Mesothelial cell of epicardium (in vitro differentiated cells): ENCODE measurements at regions not wholly inside any gene's neighbourhood (a gene's known extent, or its start where the extent isn't known, plus 50 kb on each side); places are given as distances from the start of the nearest gene placed in this dataset.
A peak's percentile ranks its signal among the peaks of the same experiment; 100 is the strongest.

Experiments
- DNase-seq, 2 experiments: peaks; one replicate each; pipeline ENCODE4 v3.0.0; 2021; ENCODE audit warnings: low spot score in 2 of 2; ENCODE audit not compliant: unreplicated experiment in 2 of 2
- H3K27ac Mint-ChIP-seq: 2 replicates; pipeline ENCODE4 v1.8.0; 2021; ENCODE audit warnings: mixed read lengths
- H3K27me3 Mint-ChIP-seq: 2 replicates; pipeline ENCODE4 v1.8.0; 2021; ENCODE audit warnings: low read depth, mixed read lengths
- H3K36me3 Mint-ChIP-seq: 2 replicates; pipeline ENCODE4 v1.8.0; 2021; ENCODE audit warnings: mixed read lengths
- H3K4me1 Mint-ChIP-seq: 2 replicates; pipeline ENCODE4 v1.8.0; 2021; ENCODE audit warnings: mixed read lengths
- H3K4me3 Mint-ChIP-seq: 2 replicates; pipeline ENCODE4 v1.8.0; 2021; ENCODE audit warnings: mild to moderate bottlenecking, moderate library complexity, mixed read lengths
- H3K9me3 Mint-ChIP-seq: 2 replicates; pipeline ENCODE4 v1.8.0; 2021; ENCODE audit warnings: mixed read lengths
- TF ChIP-seq, protein P1 (sequence below): fragments of 200-600 bp; sonication (generic); IDR thresholded peaks from one replicate; pipeline ENCODE4 v1.5.0; 2021; ENCODE audit warnings: antibody characterized with exemption; ENCODE audit not compliant: unreplicated experiment

DNA sequence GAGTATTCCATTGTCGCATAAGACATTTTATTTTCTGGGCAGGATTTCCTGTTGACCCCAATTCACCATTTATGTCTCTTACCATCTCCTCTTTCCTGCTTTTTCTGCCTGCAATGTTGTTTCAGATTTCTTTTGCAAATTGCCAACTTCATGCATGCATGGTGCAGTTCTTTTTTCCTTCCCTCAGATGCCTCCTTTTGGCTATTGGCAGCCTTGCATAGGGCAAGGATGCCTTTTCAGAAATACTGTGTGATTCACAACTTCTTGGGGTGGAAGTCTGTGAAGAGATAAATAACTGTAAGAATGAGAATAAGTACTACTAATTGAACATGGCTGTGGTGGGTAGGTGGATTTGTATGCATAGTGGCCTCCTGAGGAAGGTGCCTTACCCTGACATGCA lies 116.7 kb downstream of the SOX4 start:
- peaks cover 5% of the 10 kb centered on the region for H3K9me3 Mint-ChIP-seq
- peak overlapping the region; percentile 61 for H3K27ac Mint-ChIP-seq
- peaks cover 45% of the 10 kb centered on the region for H3K4me1 Mint-ChIP-seq

GRCh38 chr6:21710908-21711627 lies 117.5 kb downstream of the SOX4 start:
- DNase-seq: no peak
- no peak overlapping the region for H3K4me3 Mint-ChIP-seq
- TF ChIP-seq, protein P1, sequence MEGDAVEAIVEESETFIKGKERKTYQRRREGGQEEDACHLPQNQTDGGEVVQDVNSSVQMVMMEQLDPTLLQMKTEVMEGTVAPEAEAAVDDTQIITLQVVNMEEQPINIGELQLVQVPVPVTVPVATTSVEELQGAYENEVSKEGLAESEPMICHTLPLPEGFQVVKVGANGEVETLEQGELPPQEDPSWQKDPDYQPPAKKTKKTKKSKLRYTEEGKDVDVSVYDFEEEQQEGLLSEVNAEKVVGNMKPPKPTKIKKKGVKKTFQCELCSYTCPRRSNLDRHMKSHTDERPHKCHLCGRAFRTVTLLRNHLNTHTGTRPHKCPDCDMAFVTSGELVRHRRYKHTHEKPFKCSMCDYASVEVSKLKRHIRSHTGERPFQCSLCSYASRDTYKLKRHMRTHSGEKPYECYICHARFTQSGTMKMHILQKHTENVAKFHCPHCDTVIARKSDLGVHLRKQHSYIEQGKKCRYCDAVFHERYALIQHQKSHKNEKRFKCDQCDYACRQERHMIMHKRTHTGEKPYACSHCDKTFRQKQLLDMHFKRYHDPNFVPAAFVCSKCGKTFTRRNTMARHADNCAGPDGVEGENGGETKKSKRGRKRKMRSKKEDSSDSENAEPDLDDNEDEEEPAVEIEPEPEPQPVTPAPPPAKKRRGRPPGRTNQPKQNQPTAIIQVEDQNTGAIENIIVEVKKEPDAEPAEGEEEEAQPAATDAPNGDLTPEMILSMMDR: no peak
- H3K27ac Mint-ChIP-seq: peak overlapping the region; percentile 61
- peaks cover 11% of the 10 kb centered on the region for H3K36me3 Mint-ChIP-seq
- H3K27me3 Mint-ChIP-seq: no peaks in the 10 kb centered on the region
- H3K9me3 Mint-ChIP-seq: peaks cover 5% of the 10 kb centered on the region
- H3K4me1 Mint-ChIP-seq: peaks cover 45% of the 10 kb centered on the region

More for the DNA sequence above, 116.7 kb downstream of the SOX4 start:
- TF ChIP-seq, protein P1: no peak
- no peak for DNase-seq
- Mint-ChIP-seq H3K4me3 (no peak overlapping the region), H3K36me3 (peaks cover 10% of the 10 kb centered on the region), H3K27me3 (no peaks in the 10 kb centered on the region)

- no peak overlapping the region for H3K4me3 Mint-ChIP-seq
- TF ChIP-seq, protein P1: no peak
- H3K4me1 Mint-ChIP-seq: peaks cover 47% of the 10 kb centered on the region
- H3K27ac Mint-ChIP-seq: no peak overlapping the region
- no peaks in the 10 kb centered on the region for H3K27me3 Mint-ChIP-seq
- H3K9me3 Mint-ChIP-seq: peaks cover 5% of the 10 kb centered on the region
- peaks cover 13% of the 10 kb centered on the region for H3K36me3 Mint-ChIP-seq
- no peak for DNase-seq
Measured at GRCh38 chr6:21712213-21712612, 118.7 kb downstream of the SOX4 start.

DNA sequence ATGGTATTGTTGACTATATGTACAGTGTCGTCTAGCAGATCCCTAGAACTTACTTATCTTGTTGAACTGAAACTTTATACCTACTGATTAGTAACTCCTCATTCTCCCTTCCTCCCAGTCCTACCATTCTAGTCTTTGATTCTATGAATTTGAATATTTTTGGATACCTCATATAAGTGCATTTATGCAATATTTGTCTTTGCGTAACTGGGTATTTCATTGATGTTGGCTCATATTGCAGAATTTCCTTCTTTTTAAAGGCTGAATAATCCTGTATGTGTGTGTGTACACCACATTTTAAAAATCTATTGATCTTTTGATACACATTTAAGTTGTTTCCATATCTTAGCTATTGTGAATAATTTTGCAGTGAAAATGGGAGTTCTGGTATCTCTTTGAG lies 119.9 kb downstream of the SOX4 start:
- DNase-seq: no peak
- Mint-ChIP-seq H3K4me3 (no peak overlapping the region), H3K27ac (peak overlapping the region; percentile 4), H3K36me3 (peaks cover 16% of the 10 kb centered on the region), H3K27me3 (no peaks in the 10 kb centered on the region), H3K4me1 (peaks cover 43% of the 10 kb centered on the region), H3K9me3 (peaks cover 3% of the 10 kb centered on the region)
- TF ChIP-seq, protein P1: no peak

GRCh38 chr6:21715180-21715579 lies 121.6 kb downstream of the SOX4 start:
- H3K36me3 Mint-ChIP-seq: peaks cover 29% of the 10 kb centered on the region
- no peak overlapping the region for H3K4me3 Mint-ChIP-seq
- TF ChIP-seq, protein P1: no peak
- H3K27me3 Mint-ChIP-seq: no peaks in the 10 kb centered on the region
- no peak overlapping the region for H3K27ac Mint-ChIP-seq
- peaks cover 14% of the 10 kb centered on the region for H3K9me3 Mint-ChIP-seq
- peaks cover 39% of the 10 kb centered on the region for H3K4me1 Mint-ChIP-seq
- DNase-seq: no peak

DNA sequence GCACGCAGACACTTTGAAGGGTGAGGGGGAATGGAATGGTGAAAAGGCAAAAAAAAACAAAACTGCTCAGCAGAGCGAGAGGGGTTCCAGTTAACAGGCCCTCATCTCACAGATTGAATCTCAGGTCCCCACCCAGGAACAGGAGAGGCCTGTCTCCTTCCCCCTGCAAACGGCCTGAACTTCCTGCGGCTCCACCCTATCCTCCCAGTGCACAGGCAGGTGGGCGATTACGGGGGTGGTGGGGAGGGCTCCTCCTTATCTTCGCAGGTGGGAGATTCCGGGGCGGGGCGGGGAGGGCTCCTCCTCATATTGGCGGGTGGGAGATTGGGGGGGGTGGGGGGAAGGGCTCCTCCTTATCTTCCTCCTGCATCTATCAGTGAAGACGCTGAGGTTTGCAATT lies 129.0 kb downstream of the SOX4 start:
- H3K9me3 Mint-ChIP-seq: peaks cover 14% of the 10 kb centered on the region
- TF ChIP-seq, protein P1: no peak
- H3K27ac Mint-ChIP-seq: peak overlapping the region; percentile 88
- peaks cover 32% of the 10 kb centered on the region for H3K4me1 Mint-ChIP-seq
- peaks cover 24% of the 10 kb centered on the region for H3K36me3 Mint-ChIP-seq
- no peak for DNase-seq
- H3K27me3 Mint-ChIP-seq: no peaks in the 10 kb centered on the region
- H3K4me3 Mint-ChIP-seq: no peak overlapping the region
